Activated CD8-positive, alpha-beta memory T cell treated with anti-CD3 and anti-CD28 coated beads for 36 hours (primary cell): ENCODE measurements at regions not wholly inside any gene's neighbourhood (a gene's known extent, or its start where the extent isn't known, plus 50 kb on each side); places are given as distances from the start of the nearest gene placed in this dataset.

Experiments
- CTCF ChIA-PET: fragments of 350-600 bp; sonication (Branson Sonifier 250); formaldehyde crosslinking; loops from one replicate; lab custom pipeline; 2021; ENCODE audit warnings: antibody characterized with exemption; lab: Charles Lee
- POLR2A ChIA-PET: fragments of 350-600 bp; sonication (Branson Sonifier 250); formaldehyde crosslinking; loops from one replicate; lab custom pipeline; 2021; ENCODE audit warnings: antibody characterized with exemption; lab: Charles Lee

DNA sequence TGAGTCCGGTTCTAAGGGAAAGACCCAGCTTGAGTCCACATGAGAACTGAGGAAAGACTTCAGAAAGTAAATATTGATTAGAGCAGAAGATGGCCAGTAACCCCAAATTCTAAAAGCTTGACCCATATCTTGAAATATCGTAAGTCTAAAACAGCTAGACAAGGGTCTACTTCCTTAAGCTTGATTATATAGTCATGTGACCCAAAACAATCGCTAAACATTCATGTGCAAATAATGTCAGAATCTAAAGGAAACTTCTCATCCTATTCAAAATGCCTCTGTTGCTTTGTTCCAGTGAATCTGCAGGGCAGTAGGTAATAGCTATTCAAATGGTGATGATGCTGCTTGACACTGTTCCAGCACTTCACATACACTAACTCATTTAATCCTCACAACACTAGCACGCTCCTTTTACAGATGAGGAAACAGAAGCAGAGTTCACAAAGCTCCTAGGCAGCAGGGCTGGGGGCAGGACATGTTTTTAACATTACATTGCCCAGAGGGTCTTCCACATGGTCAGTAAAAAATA, 52.6 kb downstream of the TCF20 start:
- ChIA-PET POLR2A (interaction anchor here (2.1 kb wide), 1 partner anchor 15 kb away, joined by 6 read pairs; no protein-coding TSS in a partner anchor), CTCF (interaction anchor here (0.6 to 1.6 kb wide), 5 partner anchors 9 to 35 kb away, joined by 3 to 5 read pairs (median 3); no protein-coding TSS in a partner anchor)

DNA sequence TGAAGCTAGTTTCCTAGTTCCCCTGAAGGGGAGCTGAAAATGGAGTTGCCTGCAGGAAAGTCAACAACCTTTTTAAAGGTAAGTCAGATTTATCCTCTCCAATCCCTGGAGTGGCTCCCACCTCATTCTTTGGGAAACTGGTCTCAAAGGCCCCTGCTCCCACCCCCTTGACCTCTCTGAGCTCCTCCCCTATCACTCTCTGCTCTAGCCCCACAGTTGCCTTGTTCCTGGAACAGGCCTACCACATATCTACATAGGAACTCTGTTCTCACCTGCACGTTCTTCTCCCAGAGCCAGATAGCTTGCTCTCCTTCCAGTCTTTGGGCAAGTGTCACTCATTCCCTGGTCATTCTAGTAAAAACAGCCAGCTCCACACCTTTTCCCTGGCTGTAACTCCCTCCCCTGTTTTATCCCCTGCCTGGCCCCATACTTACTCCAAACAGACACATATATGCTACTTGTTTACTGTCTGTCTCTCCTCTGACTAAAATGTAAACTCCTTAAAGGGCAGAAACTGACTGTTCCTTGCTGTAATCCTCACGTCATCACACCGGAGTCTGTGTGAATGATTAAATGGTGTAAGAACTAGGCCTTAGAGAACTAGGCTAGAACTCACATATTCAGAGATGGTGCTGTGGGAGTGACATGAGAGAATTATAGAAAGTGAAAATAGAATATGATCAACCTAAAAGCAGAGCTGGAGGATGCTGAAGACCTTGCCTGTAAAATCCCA, 53.3 kb downstream of the TCF20 start:
- CTCF ChIA-PET, result interaction anchor here (0.6 to 1.6 kb wide), 5 partner anchors 9 to 34 kb away, joined by 3 to 5 read pairs (median 3); no protein-coding TSS in a partner anchor
- POLR2A ChIA-PET, result interaction anchor here (2.1 kb wide), 1 partner anchor 15 kb away, joined by 6 read pairs; no protein-coding TSS in a partner anchor

DNA sequence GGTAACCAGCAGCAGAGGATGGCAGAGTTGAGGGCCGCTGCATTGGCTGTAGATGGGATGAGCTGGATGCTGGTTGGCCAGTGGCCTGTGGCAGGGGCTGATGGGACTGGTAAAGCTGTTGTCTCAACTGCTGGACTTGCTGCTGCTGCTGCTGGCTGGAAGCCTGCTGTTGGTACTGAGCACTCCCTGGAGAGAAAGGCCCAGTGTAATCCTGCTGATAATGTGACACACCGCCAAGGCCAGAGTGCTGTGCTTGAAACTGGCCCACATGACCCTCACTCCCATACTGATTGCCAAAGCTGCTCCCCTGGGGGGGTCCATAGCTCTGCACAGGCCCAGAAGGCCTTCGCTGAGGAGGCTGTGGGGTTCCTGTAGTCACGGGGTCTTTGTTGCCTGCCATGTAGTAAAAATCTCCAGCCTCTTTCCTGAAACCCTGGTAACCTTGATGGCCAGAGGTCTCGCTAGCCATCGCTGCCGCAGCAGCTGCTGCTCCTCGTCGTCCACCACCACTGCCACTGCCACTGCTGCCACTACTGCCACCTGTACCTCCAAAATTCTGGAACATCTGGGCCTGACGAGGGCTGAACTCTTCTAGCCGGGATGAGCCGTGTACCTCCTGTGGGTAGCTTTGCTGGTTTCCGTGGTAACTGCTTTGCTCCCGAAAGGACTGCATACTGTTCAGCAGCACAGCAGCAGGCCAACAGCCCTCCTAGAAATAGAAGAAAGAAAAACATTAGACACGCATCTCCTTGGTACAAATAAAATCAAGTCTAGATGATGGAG, 55.6 kb downstream of the TCF20 start:
- ChIA-PET POLR2A (no interaction called here), CTCF (no interaction called here)

DNA sequence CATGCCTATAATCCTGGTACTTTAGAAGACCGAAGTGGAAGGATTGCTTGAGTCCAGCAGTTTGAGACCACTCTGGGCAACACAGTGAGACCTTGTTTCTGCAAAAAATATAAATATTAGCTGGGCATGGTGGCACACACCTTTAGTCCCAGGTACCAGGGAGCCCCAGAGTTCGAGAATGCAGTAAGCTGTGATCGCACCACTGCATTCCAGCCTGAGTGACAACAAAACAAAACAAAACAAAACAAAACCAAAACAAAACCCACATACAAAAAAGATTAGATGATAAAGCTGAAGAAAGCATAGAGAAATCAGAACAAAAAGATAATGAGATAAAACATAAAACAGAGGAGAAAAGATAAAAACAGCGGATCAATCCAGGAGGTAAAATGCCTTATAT, 62.1 kb downstream of the TCF20 start:
- CTCF ChIA-PET, result no interaction called here
- POLR2A ChIA-PET, result no interaction called here

DNA sequence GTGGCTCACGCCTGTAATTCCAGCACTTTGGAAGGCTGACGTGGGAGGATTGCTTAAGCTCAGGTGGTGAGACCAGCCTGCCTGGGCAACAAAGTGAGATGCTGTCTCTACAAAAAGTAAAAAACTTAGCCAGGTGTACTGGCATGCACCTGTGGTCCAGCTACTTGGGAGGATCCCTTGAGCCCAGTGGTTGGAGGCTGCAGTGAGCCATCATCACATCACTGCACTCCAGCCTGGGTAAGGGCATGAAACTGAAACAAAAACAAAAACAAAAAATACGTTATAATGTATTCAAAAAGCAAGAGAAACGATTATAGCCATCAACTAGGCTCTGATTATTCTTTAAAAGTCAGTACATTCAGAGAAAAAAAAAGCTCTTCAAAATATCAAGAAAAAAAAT, 62.5 kb downstream of the TCF20 start:
- POLR2A ChIA-PET, result interaction anchor here (0.6 kb wide), 1 partner anchor 162 kb away, joined by 3 read pairs; no protein-coding TSS in a partner anchor
- CTCF ChIA-PET, result interaction anchor here (1.1 kb wide), 1 partner anchor 59 kb away, joined by 3 read pairs; no protein-coding TSS in a partner anchor

DNA sequence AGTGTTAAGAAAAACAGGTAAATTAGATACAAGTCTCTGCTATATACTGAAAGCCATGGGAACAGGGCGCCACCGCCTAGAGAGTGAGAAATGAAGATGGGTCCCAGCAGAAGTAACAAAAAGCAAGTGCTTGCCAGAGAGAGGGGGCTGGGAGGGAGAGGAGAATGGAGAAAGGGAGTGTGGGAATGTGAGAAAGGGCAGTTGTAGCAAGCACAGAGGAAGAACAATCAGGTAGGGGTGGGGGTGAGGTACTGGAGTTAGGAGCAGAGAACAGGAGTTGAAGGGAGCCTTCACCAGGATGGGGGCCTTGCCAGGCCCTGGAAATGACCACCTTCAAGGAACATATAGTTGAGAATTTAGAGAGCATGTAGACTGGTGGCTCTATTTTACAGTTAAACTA, 66.8 kb downstream of the TCF20 start:
- POLR2A ChIA-PET, result no interaction called here
- CTCF ChIA-PET, result no interaction called here

DNA sequence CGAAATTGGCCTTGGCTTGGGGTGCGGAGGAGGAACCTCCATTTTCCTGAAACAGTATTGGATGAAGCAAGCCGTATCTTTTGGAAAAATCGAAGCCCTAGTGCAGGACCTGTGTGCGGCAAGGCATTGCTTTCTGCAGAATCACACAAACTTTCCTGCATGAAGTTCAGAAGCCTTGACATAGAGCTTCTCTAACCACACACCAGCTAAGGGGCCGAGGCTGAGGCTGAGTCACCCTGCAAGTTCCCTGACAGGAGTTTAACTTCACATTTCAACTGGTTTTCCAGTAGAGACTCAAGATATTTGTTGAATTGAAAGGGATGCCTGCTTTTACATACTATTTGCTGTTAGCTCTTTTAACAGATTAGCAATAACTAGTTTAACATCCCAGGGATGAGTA, 67.8 kb downstream of the TCF20 start:
- POLR2A ChIA-PET, result interaction anchor here (1.4 kb wide), 1 partner anchor 15 kb away, joined by 6 read pairs; no protein-coding TSS in a partner anchor
- CTCF ChIA-PET, result interaction anchor here (1.4 kb wide), 1 partner anchor 15 kb away, joined by 5 read pairs; no protein-coding TSS in a partner anchor

DNA sequence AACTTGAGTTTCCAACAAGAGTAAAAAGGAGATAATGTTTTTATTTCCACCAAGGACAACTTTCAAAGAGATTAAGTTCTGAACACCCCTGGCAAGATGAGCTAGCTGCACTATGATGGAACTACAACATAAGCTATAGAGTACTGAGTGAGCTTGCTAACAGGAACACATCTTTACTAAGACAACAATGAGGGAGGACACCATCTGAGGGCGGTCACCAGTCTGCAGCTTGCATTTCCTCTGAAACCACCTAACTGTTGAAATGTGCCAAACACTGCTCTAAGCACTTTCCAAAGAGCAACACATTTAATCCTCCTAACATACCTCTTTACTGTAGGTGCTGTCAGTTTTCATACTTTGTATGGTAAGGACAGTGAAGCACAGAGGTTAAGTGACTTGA, 68.4 kb downstream of the TCF20 start:
- ChIA-PET POLR2A (interaction anchor here (1.4 kb wide), 1 partner anchor 15 kb away, joined by 6 read pairs; no protein-coding TSS in a partner anchor), CTCF (interaction anchor here (1.4 kb wide), 1 partner anchor 15 kb away, joined by 5 read pairs; no protein-coding TSS in a partner anchor)

DNA sequence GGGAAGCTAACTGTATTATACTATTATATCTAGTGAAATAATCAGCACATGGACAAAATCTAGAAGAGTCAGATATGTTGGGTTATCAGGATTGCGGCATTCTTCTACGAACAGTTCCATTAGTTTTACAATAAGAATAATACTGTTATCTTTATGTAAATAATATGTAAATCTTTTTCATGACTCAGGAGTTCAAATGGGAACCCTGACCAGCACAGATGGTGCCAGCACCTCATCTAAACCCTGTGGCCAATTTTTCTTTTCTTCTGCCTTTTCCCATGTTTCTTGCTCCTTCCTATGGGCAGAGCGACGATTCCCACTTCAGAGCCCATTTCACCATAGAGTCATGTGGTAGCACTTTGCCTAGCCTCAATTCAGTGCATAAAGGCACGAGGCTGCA, 68.4 kb upstream of the CYP2D6 start:
- POLR2A ChIA-PET, result no interaction called here

DNA sequence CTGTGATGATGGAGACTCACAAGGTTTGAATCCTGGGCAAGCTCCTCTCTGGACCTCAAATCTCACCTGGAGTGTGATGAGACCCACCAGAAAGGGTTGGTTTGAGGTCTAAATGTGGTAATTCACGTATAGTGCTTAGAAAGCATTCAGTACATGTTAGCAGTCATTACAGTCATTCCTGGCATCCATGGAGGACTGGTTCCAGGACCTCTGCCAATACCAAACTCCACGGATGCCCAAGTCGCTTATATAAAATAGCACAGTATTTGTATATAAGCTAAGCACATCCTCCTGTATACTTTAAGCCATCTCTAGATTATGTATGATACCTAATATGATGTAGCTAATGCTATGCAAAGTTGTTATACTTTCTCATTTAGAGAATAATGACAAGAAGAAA, 67.6 kb upstream of the CYP2D6 start:
- ChIA-PET POLR2A (no interaction called here), CTCF (interaction anchor here (0.6 to 0.7 kb wide), 2 partner anchors 64 to 351 kb away, joined by 3 read pairs; no protein-coding TSS in a partner anchor)

More for the DNA sequence above, 68.4 kb upstream of the CYP2D6 start:
- CTCF ChIA-PET, result interaction anchor here (0.7 kb wide), 1 partner anchor 63 kb away, joined by 3 read pairs; no protein-coding TSS in a partner anchor

DNA sequence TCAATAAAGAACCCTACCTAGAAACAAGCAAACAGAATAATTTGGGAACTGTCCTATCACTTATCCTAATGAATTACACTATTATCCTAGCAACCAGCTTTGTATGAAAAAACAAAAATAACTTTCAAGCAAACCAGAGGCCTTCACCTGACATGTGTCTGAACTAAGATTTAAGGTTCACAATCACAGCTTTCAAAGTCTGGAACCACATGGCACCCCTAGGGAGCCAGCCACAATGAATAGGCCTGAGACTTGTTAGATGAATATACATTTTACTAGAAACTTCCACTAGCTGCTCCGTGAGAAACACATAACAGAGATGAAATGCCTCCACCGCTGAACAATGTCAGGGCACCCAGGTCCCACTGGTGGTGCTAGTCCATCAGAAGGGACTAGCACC, 65.8 kb upstream of the CYP2D6 start:
- ChIA-PET CTCF (no interaction called here), POLR2A (interaction anchor here (0.6 kb wide), 1 partner anchor 330 kb away, joined by 4 read pairs; no protein-coding TSS in a partner anchor)

DNA sequence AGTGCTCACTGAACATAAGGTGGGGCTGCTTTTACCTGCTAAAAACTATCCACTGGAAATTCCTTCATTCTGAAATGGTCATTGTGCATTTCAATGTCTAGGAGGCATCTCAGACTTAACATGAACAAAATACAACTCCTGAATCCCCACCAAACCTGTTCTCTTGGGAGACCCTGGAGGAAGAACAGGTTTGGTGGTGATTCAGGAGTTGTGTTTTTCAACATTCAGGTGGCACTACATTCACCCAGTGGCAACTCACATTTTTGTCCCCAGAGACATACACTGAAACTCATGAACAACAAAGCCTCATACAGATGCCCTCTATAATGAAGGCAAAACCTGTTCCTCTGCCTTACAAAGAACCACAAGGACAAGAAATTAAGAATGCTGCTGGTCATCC, 64.3 kb upstream of the CYP2D6 start:
- ChIA-PET POLR2A (no interaction called here), CTCF (no interaction called here)

DNA sequence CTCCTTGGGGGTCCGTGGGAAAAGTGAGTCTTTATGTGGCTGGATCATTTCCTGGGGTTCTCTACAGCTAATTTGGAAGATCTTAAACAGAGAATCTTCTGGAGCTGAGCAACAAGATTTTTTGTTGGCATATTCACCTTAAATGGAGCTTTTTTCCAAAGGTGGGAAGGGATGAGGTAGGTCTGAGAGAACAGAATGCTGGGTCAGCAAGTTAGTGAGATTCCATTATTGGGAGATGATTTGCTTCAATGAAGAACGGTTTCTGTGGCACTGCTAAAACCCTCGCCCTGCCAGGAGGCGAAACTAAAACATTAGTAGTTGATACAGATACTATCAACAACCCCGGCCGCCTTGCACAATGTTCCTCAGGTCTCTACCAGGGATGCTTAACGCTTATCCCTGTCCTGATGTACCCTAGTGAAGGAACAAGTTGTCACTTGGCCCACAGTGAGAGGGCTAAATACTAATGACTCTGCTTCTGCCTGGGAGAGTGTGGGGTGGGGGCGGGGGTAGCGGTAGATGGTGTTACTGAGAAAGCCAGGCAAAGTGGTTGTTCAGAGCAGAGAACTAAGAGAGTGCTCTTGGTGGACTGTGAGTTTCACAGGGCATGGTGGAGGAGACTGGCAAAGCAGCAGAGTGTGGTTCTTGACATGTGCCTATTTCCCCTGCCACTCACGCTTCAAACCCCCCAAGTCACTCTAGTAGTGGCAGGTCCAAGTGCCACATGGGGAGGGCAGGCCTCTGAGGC, 63.7 kb upstream of the CYP2D6 start:
- ChIA-PET CTCF (no interaction called here), POLR2A (no interaction called here)

DNA sequence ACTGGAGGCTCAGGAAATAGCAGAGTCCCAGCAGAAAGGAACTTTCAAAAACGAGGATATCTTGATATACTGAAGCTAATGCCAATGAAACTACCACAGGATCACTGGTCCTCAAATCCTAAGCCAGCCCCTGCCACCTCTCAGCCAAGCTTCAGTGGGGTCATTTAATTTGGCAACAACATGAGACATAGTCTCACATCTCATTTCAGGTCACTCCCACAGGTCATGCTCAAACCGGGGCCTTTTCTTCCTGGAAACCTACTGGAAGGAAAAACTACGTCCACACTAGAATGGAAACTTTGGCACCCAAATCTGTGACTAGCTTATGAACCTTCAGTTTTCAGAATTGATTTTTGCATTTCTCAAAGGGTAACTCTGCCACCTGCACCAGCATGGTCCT, 61.9 kb upstream of the CYP2D6 start:
- ChIA-PET POLR2A (no interaction called here), CTCF (interaction anchor here (1.2 kb wide), 1 partner anchor 252 kb away, joined by 3 read pairs; no protein-coding TSS in a partner anchor)

DNA sequence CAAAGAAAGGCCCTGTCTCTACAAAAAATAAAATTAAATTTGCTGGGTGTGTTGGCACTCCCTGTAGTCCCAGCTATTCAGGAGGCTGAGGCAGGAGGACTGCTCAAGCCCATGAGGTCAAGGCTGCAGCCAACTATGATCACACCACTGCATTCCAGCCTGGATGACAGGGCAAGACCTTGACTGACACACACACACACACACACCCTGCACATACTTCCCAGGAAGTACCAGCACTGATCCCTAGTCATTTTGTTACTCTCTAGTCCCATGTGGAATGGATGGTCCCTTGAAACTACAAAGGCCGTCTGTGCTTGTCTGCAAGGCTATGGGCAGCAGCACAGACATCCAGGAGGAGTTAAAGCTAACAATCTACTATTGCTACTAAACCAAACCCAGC, 59.7 kb upstream of the CYP2D6 start:
- ChIA-PET POLR2A (no interaction called here), CTCF (no interaction called here)

DNA sequence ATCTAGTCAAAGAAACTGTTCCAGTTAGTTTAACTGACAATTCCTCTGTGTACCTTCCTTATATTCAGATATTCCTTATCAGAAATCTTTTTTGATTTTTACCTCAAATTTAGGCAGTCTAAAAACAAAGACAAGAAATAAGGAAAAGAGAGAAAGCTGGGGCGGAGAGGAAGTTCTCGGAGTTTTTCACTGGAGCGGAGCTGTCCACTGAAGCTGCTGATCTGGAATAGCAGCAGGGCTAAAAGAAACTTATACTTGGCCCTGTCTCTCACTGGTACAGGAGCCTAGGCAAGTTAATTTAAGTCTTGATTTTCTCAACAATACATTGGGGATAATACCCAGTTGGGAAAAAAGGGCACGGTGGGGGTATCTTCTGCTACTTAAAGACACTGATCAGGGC, 59.2 kb upstream of the CYP2D6 start:
- CTCF ChIA-PET, result no interaction called here
- POLR2A ChIA-PET, result interaction anchor here (0.6 kb wide), 1 partner anchor 1939 kb away, joined by 7 read pairs; no protein-coding TSS in a partner anchor

DNA sequence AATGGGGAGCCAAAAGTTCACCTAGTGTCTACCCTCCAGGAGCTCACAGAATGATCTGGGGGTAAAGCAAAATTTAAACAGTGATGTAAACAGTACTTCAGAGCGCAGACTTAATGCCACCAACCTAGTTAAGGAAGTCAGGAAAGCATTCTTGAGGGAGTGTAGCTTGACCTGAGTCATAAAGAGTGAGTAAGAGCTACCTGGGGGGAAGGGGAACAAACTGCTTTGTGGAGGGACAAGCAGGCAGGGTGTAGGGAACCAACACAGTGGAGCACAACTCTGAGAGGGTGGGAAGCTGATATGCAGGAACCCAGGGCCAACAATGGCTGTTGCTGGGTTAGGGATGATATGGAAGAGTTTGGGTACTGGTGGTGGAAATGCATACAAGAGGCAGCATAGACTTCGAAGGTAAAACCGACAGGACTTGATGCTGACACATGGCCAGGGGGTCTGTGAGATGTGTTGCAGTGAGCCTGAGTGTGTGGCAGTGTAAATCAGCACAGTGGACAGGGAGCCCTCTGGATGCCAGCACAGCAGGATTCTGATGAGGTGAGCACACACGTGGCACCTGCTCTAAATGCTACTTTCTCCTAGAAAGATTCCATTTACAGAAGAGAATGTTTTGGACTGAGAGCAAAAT, 58.3 kb upstream of the CYP2D6 start:
- POLR2A ChIA-PET, result no interaction called here
- CTCF ChIA-PET, result interaction anchor here (0.7 kb wide), 1 partner anchor 20 kb away, joined by 4 read pairs; no protein-coding TSS in a partner anchor

DNA sequence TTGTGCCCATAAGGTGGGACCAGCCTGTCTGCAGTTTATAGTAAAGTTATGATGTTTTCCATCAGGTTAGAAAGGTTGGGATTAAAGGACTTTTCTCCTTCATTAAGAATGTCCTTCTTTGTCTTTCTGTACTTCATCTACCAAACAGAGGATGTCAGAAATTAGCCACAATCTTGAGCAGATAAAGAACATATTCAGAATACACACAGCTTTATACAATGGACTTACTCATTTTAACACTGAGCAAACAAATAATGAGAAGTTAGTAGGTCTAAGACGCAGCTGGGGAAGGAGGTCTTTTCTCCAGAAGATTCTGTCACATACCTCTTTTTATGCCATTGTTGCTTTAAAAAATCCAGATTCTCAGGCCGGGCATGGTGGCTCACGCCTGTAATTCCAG, 57.0 kb upstream of the CYP2D6 start:
- POLR2A ChIA-PET, result interaction anchor here (0.5 kb wide), 1 partner anchor 499 kb away, joined by 4 read pairs; the partner anchor contains the start of gene SNU13

More for the DNA sequence above, 57.0 kb upstream of the CYP2D6 start:
- CTCF ChIA-PET, result no interaction called here
